ENCODE measurements at regions not wholly inside any gene's neighbourhood (a gene's known extent, or its start where the extent isn't known, plus 50 kb on each side); places are given as distances from the start of the nearest gene placed in this dataset.

- Histone ChIP-seq H3K9me3 (replicated peaks; ENCODE audit: control insufficient read depth, insufficient read depth, low read length) (no peaks in the 10 kb centered on the region), H3K9ac (replicated peaks; ENCODE audit: extremely low read depth, insufficient read depth, low read length) (no peak overlapping the region), H2AFZ (ENCODE audit: low read depth, low read length) (no peak overlapping the region), H3K36me3 (ENCODE audit: control insufficient read depth in 2 of 2, extremely low read depth in 1 of 2, insufficient read depth in 2 of 2, low read length in 2 of 2) (no peaks in the 10 kb centered on the region), H3K79me2 (ENCODE audit: control insufficient read depth, insufficient read depth, low read length) (no peaks in the 10 kb centered on the region), H3K4me3 (replicated peaks in 1 of 3; ENCODE audit: insufficient read depth in 1 of 3, low read depth in 1 of 3, low read length in 3 of 3) (no peak overlapping the region), H3K9me1 (replicated peaks; ENCODE audit: control insufficient read depth, extremely low read depth, insufficient read depth, low read length) (no peaks in the 10 kb centered on the region), H3K4me2 (ENCODE audit: insufficient read depth, low read length) (no peak overlapping the region), H3K27ac (ENCODE audit: insufficient read depth, low read depth, low read length) (no peak overlapping the region), H4K20me1 (replicated peaks; ENCODE audit: control insufficient read depth, extremely low read depth, insufficient read depth, low read length) (no peaks in the 10 kb centered on the region), H3K4me1 (ENCODE audit: control insufficient read depth, extremely low read depth, insufficient read depth, low read length) (no peaks in the 10 kb centered on the region), H3K27me3 (ENCODE audit: control insufficient read depth in 2 of 2, insufficient read depth in 2 of 2, low read length in 2 of 2) (no peaks in the 10 kb centered on the region)
- ChIA-PET CTCF (no interaction called here), POLR2A (no interaction called here)
- no peak for FAIRE-seq
- no peak for DNase-seq (ENCODE audit: low read depth, low spot score)
- intact Hi-C loops (cut with micrococcal nuclease): no loop called here
- BruUV-seq (replicated peaks): no TSS peak
- dilution Hi-C loops (cut with MboI; ENCODE audit: extremely low pct_ligation_motif_present, low sequenced_read_pairs): no loop called here
- TF ChIP-seq FOS (IDR thresholded peaks at IDR 0.05; ENCODE audit: borderline replicate concordance, insufficient read depth, low read length): no peak
- TF ChIP-seq CTCF (IDR thresholded peaks at IDR 0.05; ENCODE audit: extremely low read depth in 1 of 2, insufficient read depth in 1 of 2, low read depth in 1 of 2, low read length in 2 of 2): no peak
- TF ChIP-seq EZH2 (IDR thresholded peaks at IDR 0.05; ENCODE audit: borderline replicate concordance, low read depth, low read length, severe bottlenecking): no peak
Observed at GRCh38 chr5:168172760-168173223, 118.7 kb upstream of the WWC1 start.

- ChIA-PET CTCF (no interaction called here), POLR2A (no interaction called here)
- dilution Hi-C loops (cut with MboI; ENCODE audit: extremely low pct_ligation_motif_present, low sequenced_read_pairs): no loop called here
- Histone ChIP-seq H3K4me2 (ENCODE audit: insufficient read depth, low read length) (no peak overlapping the region), H2AFZ (ENCODE audit: low read depth, low read length) (no peak overlapping the region), H3K4me1 (ENCODE audit: control insufficient read depth, extremely low read depth, insufficient read depth, low read length) (no peaks in the 10 kb centered on the region), H3K9me3 (replicated peaks; ENCODE audit: control insufficient read depth, insufficient read depth, low read length) (no peaks in the 10 kb centered on the region), H4K20me1 (replicated peaks; ENCODE audit: control insufficient read depth, extremely low read depth, insufficient read depth, low read length) (no peaks in the 10 kb centered on the region), H3K27ac (ENCODE audit: insufficient read depth, low read depth, low read length) (no peak overlapping the region), H3K36me3 (ENCODE audit: control insufficient read depth in 2 of 2, extremely low read depth in 1 of 2, insufficient read depth in 2 of 2, low read length in 2 of 2) (no peaks in the 10 kb centered on the region), H3K9ac (replicated peaks; ENCODE audit: extremely low read depth, insufficient read depth, low read length) (no peak overlapping the region), H3K9me1 (replicated peaks; ENCODE audit: control insufficient read depth, extremely low read depth, insufficient read depth, low read length) (no peaks in the 10 kb centered on the region), H3K79me2 (ENCODE audit: control insufficient read depth, insufficient read depth, low read length) (no peaks in the 10 kb centered on the region), H3K4me3 (replicated peaks in 1 of 3; ENCODE audit: insufficient read depth in 1 of 3, low read depth in 1 of 3, low read length in 3 of 3) (no peak overlapping the region), H3K27me3 (ENCODE audit: control insufficient read depth in 2 of 2, insufficient read depth in 2 of 2, low read length in 2 of 2) (no peaks in the 10 kb centered on the region)
- no TSS peak for BruUV-seq (replicated peaks)
- TF ChIP-seq MAX (IDR thresholded peaks at IDR 0.05; ENCODE audit: insufficient read depth, insufficient read length) (no peak), POLR2AphosphoS5 (IDR thresholded peaks at IDR 0.05; ENCODE audit: insufficient read depth, low read depth, low read length) (no peak), POLR2A (IDR thresholded peaks at IDR 0.05; ENCODE audit: low read depth, low read length) (no peak), EZH2 (IDR thresholded peaks at IDR 0.05; ENCODE audit: borderline replicate concordance, low read depth, low read length, severe bottlenecking) (no peak), GATA2 (IDR thresholded peaks at IDR 0.05; ENCODE audit: insufficient read depth, insufficient read length, low read depth, low read length) (no peak), FOS (IDR thresholded peaks at IDR 0.05; ENCODE audit: borderline replicate concordance, insufficient read depth, low read length) (no peak), MYC (IDR thresholded peaks at IDR 0.05; ENCODE audit: low read depth, low read length) (no peak), JUN (IDR thresholded peaks at IDR 0.05; ENCODE audit: borderline replicate concordance, insufficient read depth, insufficient read length, low read depth) (no peak), CTCF (IDR thresholded peaks at IDR 0.05; ENCODE audit: extremely low read depth in 1 of 2, insufficient read depth in 1 of 2, low read depth in 1 of 2, low read length in 2 of 2) (no peak)
- intact Hi-C loops (cut with micrococcal nuclease): no loop called here
- DNase-seq (ENCODE audit: low read depth, low spot score) (no peak), FAIRE-seq (no peak)
Observed at GRCh38 chr5:168174376-168174775, 117.1 kb upstream of the WWC1 start.

Measured in endothelial cell of umbilical vein (primary cell).